GM12875 (cell line): ENCODE measurements at regions not wholly inside any gene's neighbourhood (a gene's known extent, or its start where the extent isn't known, plus 50 kb on each side); places are given as distances from the start of the nearest gene placed in this dataset.

Source experiments
- H3K4me3 ChIP-seq: one replicate; pipeline ENCODE4 v1.5.1; 2011; ENCODE audit warnings: low read depth, low read length, control low read depth
- TF ChIP-seq, protein P1 (sequence below): IDR thresholded peaks from 2 replicates; pipeline ENCODE4 v1.5.1; 2011; ENCODE audit warnings: low read depth, mild to moderate bottlenecking, control low read depth, inconsistent platforms, low read length, moderate library complexity, borderline replicate concordance; ENCODE audit not compliant: insufficient read depth

DNA sequence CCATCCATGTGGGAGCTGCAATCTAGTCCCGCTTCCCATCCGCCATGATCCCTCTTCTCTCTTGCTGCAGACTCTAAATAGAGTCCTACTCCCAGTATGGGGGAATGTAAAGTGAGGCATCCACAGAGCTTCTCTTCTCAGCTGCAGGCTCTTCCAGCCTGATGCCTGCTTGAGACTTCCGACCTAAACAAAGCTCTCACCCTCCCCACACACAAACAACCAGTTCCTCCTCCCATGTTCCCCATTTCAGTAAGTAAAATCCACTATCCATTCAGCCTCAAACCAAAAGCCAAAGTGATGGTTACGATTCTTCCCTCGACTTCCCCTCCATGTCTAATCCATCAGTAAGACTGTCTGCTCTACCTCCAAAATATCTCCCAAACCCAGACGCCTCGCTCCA lies 108.2 kb upstream of the NFE2L3 start:
- H3K4me3 ChIP-seq: no peak overlapping the region
- TF ChIP-seq, protein P1, sequence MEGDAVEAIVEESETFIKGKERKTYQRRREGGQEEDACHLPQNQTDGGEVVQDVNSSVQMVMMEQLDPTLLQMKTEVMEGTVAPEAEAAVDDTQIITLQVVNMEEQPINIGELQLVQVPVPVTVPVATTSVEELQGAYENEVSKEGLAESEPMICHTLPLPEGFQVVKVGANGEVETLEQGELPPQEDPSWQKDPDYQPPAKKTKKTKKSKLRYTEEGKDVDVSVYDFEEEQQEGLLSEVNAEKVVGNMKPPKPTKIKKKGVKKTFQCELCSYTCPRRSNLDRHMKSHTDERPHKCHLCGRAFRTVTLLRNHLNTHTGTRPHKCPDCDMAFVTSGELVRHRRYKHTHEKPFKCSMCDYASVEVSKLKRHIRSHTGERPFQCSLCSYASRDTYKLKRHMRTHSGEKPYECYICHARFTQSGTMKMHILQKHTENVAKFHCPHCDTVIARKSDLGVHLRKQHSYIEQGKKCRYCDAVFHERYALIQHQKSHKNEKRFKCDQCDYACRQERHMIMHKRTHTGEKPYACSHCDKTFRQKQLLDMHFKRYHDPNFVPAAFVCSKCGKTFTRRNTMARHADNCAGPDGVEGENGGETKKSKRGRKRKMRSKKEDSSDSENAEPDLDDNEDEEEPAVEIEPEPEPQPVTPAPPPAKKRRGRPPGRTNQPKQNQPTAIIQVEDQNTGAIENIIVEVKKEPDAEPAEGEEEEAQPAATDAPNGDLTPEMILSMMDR: no peak

GRCh38 chr7:26044320-26044719 lies 107.7 kb upstream of the NFE2L3 start:
- no peak overlapping the region for H3K4me3 ChIP-seq
- TF ChIP-seq, protein P1: no peak

DNA sequence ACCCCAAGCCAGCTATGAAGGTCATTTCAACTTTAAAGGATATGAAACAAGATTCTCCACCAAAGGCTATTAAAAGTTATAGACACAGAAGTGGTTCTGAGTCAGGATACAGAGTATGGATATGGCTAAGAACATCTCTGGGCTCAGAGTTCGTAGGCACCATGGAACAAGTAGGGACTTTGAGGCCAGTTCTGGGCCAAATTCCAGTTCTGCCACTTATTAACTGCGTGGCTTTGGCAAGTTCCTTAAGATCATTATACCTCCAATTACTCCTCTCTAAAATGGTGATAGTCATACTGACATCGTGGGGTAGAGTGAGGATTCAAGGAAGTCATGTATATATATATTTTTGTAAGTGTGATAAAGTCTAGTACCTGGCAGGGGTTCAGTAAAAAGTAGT lies 105.8 kb upstream of the NFE2L3 start:
- TF ChIP-seq, protein P1: no peak
- H3K4me3 ChIP-seq: no peak overlapping the region

DNA sequence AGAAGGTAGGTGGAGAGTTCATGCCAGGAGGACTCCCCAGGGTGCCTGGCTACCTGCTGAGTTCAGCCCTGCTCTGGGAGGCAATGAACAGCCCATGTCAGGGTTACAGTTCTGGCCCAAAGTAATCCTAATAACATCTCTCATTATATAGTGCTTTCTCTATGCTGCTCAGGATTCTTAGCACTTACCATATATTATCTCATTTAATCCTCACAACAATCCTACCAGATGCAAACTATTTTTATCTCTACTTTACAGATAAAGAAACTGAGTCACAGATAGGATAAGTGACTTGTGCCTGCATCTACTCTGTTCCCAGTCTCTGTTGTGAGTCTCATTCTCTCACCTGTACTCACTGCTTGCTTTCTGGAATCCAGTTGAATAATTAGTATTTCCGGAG lies 105.1 kb upstream of the NFE2L3 start:
- TF ChIP-seq, protein P1: no peak
- H3K4me3 ChIP-seq: no peak overlapping the region

GRCh38 chr7:26048663-26049062 lies 103.3 kb upstream of the NFE2L3 start:
- TF ChIP-seq, protein P1: no peak
- no peak overlapping the region for H3K4me3 ChIP-seq

- H3K4me3 ChIP-seq: no peak overlapping the region
Measured at GRCh38 chr7:26049081-26049480, 102.9 kb upstream of the NFE2L3 start.

GRCh38 chr7:26051021-26051420 lies 101.0 kb upstream of the NFE2L3 start:
- H3K4me3 ChIP-seq: no peak overlapping the region
- TF ChIP-seq, protein P1: no peak

More at GRCh38 chr7:26049081-26049480, 102.9 kb upstream of the NFE2L3 start:
- TF ChIP-seq, protein P1: no peak
